Heart left ventricle (tissue), 13 donors: ENCODE measurements at regions not wholly inside any gene's neighbourhood (a gene's known extent, or its start where the extent isn't known, plus 50 kb on each side); places are given as distances from the start of the nearest gene placed in this dataset.
"Not testable (repeated sequence)": the region's sequence is repeated elsewhere in the genome, so short reads cannot be mapped to it uniquely, and the experiment has no call there.

Experiments used
- POLR2A ChIP-seq, 2 donors: fragments of 450-650 bp; IDR thresholded peaks; one replicate each; pipeline ENCODE4 v1.6.1; 2017; ENCODE audit warnings: antibody characterized with exemption in 2 of 2, mild to moderate bottlenecking in 2 of 2, moderate library complexity in 2 of 2
- TF ChIP-seq, protein P1 (sequence below), 12 donors: fragments of 200-600 bp; sonication (generic) in 4 of 12; IDR thresholded peaks; one replicate each; pipeline versions ENCODE4 v1.5.0 to v1.8.0; 2018 to 2022; ENCODE audit warnings: antibody characterized with exemption in 12 of 12, mild to moderate bottlenecking in 5 of 12
- donor health status: ischemic (EF 13 %, LVEDD 7.1; RV severe dilation, severe dysfunction).
- donor health status: DM: no; HTN: yes; CAD: no.
- donor health status: DM: no; HTN: no; CAD: no.
- donor health status: ischemic (EF 25% LVEDD 6.9; RV normal size, moderate dysfunction).
- donor health status: ischemic (EF 25% LVEDD 5.7; RV mildly dilated, moderate dysfunction).
- donor health status: ischemic (EF 35%, LVEDD 5.7; RV mildly dilated, moderate dysfunction).
- donor health status: nonischemic (EF 11% LVEDD 7.7; RV severe dilation, severe dysfunction).
- donor health status: DM: yes; HTN: yes; CAD: no.
- donor health status: PGD.
- donor health status: ischemic (EF 29% LVEDD 5.4; RV normal size, mild dysfunction).
- donor health status: nonischemic (EF 23%, LVEDD 6.1; RV moderate dilation, normal function).

DNA sequence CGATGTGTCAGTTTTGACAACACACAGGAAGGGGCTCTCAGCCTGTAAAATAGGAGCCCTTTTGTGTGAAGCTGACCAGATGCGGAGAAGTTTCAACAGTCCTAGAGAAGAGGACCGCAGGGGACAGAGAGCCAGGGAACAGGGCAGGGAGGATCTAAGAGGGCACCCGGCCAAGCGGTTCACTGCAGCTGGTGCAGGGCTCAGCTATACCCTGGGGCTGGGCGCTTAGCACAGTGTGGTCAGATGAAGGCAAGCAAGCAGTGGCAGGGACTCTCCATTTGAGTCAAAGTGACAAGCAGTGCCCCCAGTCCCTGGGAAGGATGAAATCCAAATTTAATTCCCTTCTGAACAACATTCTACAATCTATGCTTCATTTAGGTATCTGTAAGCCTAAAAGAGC lies 88.9 kb upstream of the PLGLB2 start:
- TF ChIP-seq, protein P1, sequence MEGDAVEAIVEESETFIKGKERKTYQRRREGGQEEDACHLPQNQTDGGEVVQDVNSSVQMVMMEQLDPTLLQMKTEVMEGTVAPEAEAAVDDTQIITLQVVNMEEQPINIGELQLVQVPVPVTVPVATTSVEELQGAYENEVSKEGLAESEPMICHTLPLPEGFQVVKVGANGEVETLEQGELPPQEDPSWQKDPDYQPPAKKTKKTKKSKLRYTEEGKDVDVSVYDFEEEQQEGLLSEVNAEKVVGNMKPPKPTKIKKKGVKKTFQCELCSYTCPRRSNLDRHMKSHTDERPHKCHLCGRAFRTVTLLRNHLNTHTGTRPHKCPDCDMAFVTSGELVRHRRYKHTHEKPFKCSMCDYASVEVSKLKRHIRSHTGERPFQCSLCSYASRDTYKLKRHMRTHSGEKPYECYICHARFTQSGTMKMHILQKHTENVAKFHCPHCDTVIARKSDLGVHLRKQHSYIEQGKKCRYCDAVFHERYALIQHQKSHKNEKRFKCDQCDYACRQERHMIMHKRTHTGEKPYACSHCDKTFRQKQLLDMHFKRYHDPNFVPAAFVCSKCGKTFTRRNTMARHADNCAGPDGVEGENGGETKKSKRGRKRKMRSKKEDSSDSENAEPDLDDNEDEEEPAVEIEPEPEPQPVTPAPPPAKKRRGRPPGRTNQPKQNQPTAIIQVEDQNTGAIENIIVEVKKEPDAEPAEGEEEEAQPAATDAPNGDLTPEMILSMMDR (IDR thresholded peaks at IDR 0.05): not testable (repeated sequence)
- not testable (repeated sequence) for TF ChIP-seq POLR2A (IDR thresholded peaks at IDR 0.05)
